GM20431 (cell line): ENCODE measurements at regions not wholly inside any gene's neighbourhood (a gene's known extent, or its start where the extent isn't known, plus 50 kb on each side); places are given as distances from the start of the nearest gene placed in this dataset.

ENCODE experiments used
- in situ Hi-C: fragments of 300-500 bp; cut with MseI, MboI; formaldehyde crosslinking; loops from one replicate; pipeline ENCODE4 v1.15.0; 2020; ENCODE audit warnings: low sequenced_read_pairs; ENCODE audit not compliant: unreplicated experiment

GRCh38 chr9:13580131-13580530 is 300.6 kb upstream of the MPDZ start:
- in situ Hi-C loops = no loop called here

GRCh38 chr9:13576101-13576500 is 296.6 kb upstream of the MPDZ start:
- in situ Hi-C loops = no loop called here

- in situ Hi-C loops = no loop called here
These were observed 296.1 kb upstream of the MPDZ start for GRCh38 chr9:13575558-13575957.

GRCh38 chr9:13570068-13570974 is 290.8 kb upstream of the MPDZ start:
- in situ Hi-C loops = no loop called here

GRCh38 chr9:13569602-13570067 is 290.1 kb upstream of the MPDZ start:
- in situ Hi-C loops = no loop called here

GRCh38 chr9:13568841-13569601 is 289.5 kb upstream of the MPDZ start:
- in situ Hi-C loops = no loop called here

GRCh38 chr9:13568405-13568804 is 288.9 kb upstream of the MPDZ start:
- in situ Hi-C loops = no loop called here

GRCh38 chr9:13567833-13568232 is 288.3 kb upstream of the MPDZ start:
- in situ Hi-C loops = no loop called here

GRCh38 chr9:13557746-13558145 is 278.3 kb upstream of the MPDZ start:
- in situ Hi-C loops = no loop called here

- in situ Hi-C loops = no loop called here
These were observed 277.2 kb upstream of the MPDZ start for GRCh38 chr9:13556656-13557055.

GRCh38 chr9:13555989-13556500 is 276.6 kb upstream of the MPDZ start:
- in situ Hi-C loops = no loop called here

GRCh38 chr9:13555516-13555915 is 276.0 kb upstream of the MPDZ start:
- in situ Hi-C loops = no loop called here

GRCh38 chr9:13554626-13555025 is 275.1 kb upstream of the MPDZ start:
- in situ Hi-C loops = no loop called here

GRCh38 chr9:13552606-13553215 is 273.2 kb upstream of the MPDZ start:
- in situ Hi-C loops = no loop called here

GRCh38 chr9:13550519-13550918 is 271.0 kb upstream of the MPDZ start:
- in situ Hi-C loops = no loop called here

GRCh38 chr9:13548535-13548934 is 269.0 kb upstream of the MPDZ start:
- in situ Hi-C loops = no loop called here

GRCh38 chr9:13535141-13535540 is 255.6 kb upstream of the MPDZ start:
- in situ Hi-C loops = no loop called here

- in situ Hi-C loops = no loop called here
These were observed 254.5 kb upstream of the MPDZ start for GRCh38 chr9:13534006-13534405.

GRCh38 chr9:13532407-13532806 is 252.9 kb upstream of the MPDZ start:
- in situ Hi-C loops = no loop called here

GRCh38 chr9:13529321-13530104 is 250.0 kb upstream of the MPDZ start:
- in situ Hi-C loops = no loop called here
